ENCODE measurements at regions not wholly inside any gene's neighbourhood (a gene's known extent, or its start where the extent isn't known, plus 50 kb on each side); places are given as distances from the start of the nearest gene placed in this dataset.

DNA sequence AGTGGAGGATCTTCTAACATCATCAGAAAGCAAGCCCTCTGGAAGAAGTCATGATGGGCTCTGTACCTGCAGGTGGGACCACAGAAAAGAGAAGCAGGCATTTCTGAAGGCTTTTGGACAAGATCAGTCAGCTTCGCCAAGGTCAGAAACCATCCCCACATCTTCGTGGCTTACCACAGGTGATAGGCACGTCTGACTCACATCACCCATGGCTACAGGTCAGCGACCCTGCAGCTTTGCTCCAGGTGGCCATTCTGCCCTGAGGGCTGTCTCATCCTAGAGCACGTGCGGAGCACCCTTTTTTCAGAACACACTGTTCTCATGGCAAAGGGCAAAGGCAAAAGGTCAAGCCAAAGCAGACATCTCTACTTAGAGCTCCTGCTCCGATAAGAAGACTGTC, 518.9 kb upstream of the ADARB2 start (continued):
- TF ChIP-seq JUND (IDR thresholded peaks at IDR 0.05) (no peak), TAF1 (conservative IDR thresholded peaks at IDR 0.05) (no peak), HNF4G (IDR thresholded peaks at IDR 0.05) (no peak), NR2F2 (IDR thresholded peaks at IDR 0.05) (no peak), SP1 (IDR thresholded peaks at IDR 0.05) (no peak)

DNA sequence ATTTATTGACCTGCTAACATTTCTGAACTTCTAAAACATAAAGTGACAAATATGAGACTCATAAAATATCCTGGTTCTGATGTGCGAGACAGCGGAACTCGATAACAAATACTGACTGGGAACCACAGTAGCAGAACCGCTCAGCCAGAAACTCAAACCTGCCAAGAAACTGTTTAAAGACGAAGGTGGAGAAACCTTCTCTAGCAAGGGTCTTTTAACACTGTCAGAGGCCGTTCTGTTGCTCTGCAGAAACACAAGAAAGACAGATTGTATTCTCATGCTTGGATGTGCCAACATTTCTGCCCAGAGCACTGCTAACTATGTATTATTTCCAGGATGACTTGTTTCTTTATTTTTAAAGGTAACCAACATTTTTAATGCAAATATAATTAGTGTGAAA, 514.8 kb upstream of the ADARB2 start:
- no peak overlapping the region for H3K27ac ChIP-seq (ENCODE audit: low read depth in 1 of 2, low read length in 2 of 2)
- no peaks in the 10 kb centered on the region for H3K36me3 ChIP-seq (ENCODE audit: control insufficient read depth in 4 of 4, insufficient read depth in 3 of 4, low read depth in 1 of 4, low read length in 3 of 4)
- TF ChIP-seq, protein P1, sequence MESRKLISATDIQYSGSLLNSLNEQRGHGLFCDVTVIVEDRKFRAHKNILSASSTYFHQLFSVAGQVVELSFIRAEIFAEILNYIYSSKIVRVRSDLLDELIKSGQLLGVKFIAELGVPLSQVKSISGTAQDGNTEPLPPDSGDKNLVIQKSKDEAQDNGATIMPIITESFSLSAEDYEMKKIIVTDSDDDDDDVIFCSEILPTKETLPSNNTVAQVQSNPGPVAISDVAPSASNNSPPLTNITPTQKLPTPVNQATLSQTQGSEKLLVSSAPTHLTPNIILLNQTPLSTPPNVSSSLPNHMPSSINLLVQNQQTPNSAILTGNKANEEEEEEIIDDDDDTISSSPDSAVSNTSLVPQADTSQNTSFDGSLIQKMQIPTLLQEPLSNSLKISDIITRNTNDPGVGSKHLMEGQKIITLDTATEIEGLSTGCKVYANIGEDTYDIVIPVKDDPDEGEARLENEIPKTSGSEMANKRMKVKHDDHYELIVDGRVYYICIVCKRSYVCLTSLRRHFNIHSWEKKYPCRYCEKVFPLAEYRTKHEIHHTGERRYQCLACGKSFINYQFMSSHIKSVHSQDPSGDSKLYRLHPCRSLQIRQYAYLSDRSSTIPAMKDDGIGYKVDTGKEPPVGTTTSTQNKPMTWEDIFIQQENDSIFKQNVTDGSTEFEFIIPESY (IDR thresholded peaks at IDR 0.05), result no peak
- TF ChIP-seq, protein P2, sequence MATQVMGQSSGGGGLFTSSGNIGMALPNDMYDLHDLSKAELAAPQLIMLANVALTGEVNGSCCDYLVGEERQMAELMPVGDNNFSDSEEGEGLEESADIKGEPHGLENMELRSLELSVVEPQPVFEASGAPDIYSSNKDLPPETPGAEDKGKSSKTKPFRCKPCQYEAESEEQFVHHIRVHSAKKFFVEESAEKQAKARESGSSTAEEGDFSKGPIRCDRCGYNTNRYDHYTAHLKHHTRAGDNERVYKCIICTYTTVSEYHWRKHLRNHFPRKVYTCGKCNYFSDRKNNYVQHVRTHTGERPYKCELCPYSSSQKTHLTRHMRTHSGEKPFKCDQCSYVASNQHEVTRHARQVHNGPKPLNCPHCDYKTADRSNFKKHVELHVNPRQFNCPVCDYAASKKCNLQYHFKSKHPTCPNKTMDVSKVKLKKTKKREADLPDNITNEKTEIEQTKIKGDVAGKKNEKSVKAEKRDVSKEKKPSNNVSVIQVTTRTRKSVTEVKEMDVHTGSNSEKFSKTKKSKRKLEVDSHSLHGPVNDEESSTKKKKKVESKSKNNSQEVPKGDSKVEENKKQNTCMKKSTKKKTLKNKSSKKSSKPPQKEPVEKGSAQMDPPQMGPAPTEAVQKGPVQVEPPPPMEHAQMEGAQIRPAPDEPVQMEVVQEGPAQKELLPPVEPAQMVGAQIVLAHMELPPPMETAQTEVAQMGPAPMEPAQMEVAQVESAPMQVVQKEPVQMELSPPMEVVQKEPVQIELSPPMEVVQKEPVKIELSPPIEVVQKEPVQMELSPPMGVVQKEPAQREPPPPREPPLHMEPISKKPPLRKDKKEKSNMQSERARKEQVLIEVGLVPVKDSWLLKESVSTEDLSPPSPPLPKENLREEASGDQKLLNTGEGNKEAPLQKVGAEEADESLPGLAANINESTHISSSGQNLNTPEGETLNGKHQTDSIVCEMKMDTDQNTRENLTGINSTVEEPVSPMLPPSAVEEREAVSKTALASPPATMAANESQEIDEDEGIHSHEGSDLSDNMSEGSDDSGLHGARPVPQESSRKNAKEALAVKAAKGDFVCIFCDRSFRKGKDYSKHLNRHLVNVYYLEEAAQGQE (IDR thresholded peaks at IDR 0.05), result no peak
- no peak for TF ChIP-seq RAD21 (IDR thresholded peaks at IDR 0.05)
- no peak for TF ChIP-seq RXRA (IDR thresholded peaks at IDR 0.05)
- TF ChIP-seq GABPA (IDR thresholded peaks at IDR 0.05 in 1 of 2, conservative IDR thresholded peaks at IDR 0.05 in 1 of 2), result no peak
- TF ChIP-seq, protein P3, sequence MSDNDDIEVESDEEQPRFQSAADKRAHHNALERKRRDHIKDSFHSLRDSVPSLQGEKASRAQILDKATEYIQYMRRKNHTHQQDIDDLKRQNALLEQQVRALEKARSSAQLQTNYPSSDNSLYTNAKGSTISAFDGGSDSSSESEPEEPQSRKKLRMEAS (IDR thresholded peaks at IDR 0.05), result no peak
- no peak for TF ChIP-seq HNF4G (IDR thresholded peaks at IDR 0.05)
- TF ChIP-seq EGR1 (IDR thresholded peaks at IDR 0.05; ENCODE audit: low read depth in 2 of 2), result no peak
- no peak for TF ChIP-seq TAF1 (conservative IDR thresholded peaks at IDR 0.05)
- H3K9ac ChIP-seq (ENCODE audit: low read depth in 1 of 2, low read length in 2 of 2), result no peak overlapping the region
- no peaks in the 10 kb centered on the region for H3K4me1 ChIP-seq (ENCODE audit: control insufficient read depth in 4 of 4, insufficient read depth in 4 of 4, low read length in 3 of 4)
- WGBS, result 73% methylated on average over 6 of the region's 6 CpGs
- no peak overlapping the region for H3K4me3 ChIP-seq (ENCODE audit: low read depth in 1 of 3, low read length in 3 of 3)
- H3K9me3 ChIP-seq (ENCODE audit: control insufficient read depth in 4 of 4, low read length in 3 of 4), result no peaks in the 10 kb centered on the region
- no peak for DNase-seq (ENCODE audit: low spot score)
- peaks cover 0 to 2% (median 0%) of the 10 kb centered on the region in 4 donors for H3K27me3 ChIP-seq (ENCODE audit: control insufficient read depth in 4 of 4, insufficient read depth in 4 of 4, low read length in 3 of 4)

DNA sequence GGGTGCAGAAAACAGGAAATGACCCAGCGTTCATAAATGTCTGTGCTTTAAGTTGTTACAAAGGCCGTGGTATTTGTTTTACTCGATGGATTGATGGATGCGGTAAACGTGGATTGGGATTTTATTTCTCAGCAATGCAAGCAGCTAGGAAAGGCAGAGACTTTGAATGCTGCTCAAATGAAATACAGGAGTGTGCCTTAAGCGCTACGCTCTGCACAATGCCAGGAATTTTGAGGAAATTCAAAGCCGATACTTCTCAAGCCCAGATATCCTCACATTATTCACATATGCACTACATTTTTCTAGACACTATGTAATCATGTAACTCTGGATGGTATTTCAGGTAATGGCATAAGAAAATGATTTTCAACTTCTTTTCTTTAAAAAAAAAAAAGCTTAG, 514.3 kb upstream of the ADARB2 start:
- H3K4me1 ChIP-seq (ENCODE audit: control insufficient read depth in 4 of 4, insufficient read depth in 4 of 4, low read length in 3 of 4), result no peaks in the 10 kb centered on the region
- 80% methylated on average over 8 of the region's 8 CpGs for WGBS
- no peak for DNase-seq (ENCODE audit: low spot score)
- TF ChIP-seq RAD21 (IDR thresholded peaks at IDR 0.05) (no peak), HNF4A (conservative IDR thresholded peaks at IDR 0.05) (no peak), JUND (IDR thresholded peaks at IDR 0.05) (no peak)
- no peak overlapping the region for H3K9ac ChIP-seq (ENCODE audit: low read depth in 1 of 2, low read length in 2 of 2)
- H3K36me3 ChIP-seq (ENCODE audit: control insufficient read depth in 4 of 4, insufficient read depth in 3 of 4, low read depth in 1 of 4, low read length in 3 of 4), result no peaks in the 10 kb centered on the region
- peaks cover 0 to 2% (median 0%) of the 10 kb centered on the region in 4 donors for H3K27me3 ChIP-seq (ENCODE audit: control insufficient read depth in 4 of 4, insufficient read depth in 4 of 4, low read length in 3 of 4)
- no peaks in the 10 kb centered on the region for H3K9me3 ChIP-seq (ENCODE audit: control insufficient read depth in 4 of 4, low read length in 3 of 4)
- H3K4me3 ChIP-seq (ENCODE audit: low read depth in 1 of 3, low read length in 3 of 3), result no peak overlapping the region
- no peak overlapping the region for H3K27ac ChIP-seq (ENCODE audit: low read depth in 1 of 2, low read length in 2 of 2)
